ENCODE measurements at regions not wholly inside any gene's neighbourhood (a gene's known extent, or its start where the extent isn't known, plus 50 kb on each side); places are given as distances from the start of the nearest gene placed in this dataset.

DNA sequence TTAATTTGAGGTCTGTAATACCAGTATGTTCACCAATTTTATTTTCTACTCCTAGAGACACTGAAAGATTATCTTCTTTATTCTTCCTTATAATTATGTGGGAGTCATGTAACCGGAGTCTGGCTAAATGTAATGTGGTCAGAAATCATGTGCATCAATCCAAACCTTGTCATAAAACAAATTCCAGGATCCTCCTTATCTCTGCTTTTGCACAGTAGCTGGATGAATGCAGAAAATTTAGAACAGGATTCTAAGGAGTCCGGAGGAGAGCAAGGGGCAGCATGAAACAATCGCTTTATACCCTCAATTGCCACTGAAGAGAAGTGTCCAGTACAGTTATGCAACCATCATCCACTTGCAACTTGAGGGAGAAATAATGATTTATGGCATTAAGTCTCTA is 2674.7 kb upstream of the PCDH20 start:
- no peak for TF ChIP-seq FOXM1 (IDR thresholded peaks at IDR 0.05; ENCODE audit: borderline replicate concordance)
- TF ChIP-seq L3MBTL2 (conservative IDR thresholded peaks at IDR 0.05): no peak
- no peak for TF ChIP-seq SP1 (IDR thresholded peaks at IDR 0.05)
- TF ChIP-seq, protein P1, sequence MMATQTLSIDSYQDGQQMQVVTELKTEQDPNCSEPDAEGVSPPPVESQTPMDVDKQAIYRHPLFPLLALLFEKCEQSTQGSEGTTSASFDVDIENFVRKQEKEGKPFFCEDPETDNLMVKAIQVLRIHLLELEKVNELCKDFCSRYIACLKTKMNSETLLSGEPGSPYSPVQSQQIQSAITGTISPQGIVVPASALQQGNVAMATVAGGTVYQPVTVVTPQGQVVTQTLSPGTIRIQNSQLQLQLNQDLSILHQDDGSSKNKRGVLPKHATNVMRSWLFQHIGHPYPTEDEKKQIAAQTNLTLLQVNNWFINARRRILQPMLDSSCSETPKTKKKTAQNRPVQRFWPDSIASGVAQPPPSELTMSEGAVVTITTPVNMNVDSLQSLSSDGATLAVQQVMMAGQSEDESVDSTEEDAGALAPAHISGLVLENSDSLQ (IDR thresholded peaks at IDR 0.05): no peak
- no peak for TF ChIP-seq TARDBP (IDR thresholded peaks at IDR 0.05)
- TF ChIP-seq FOXA1 (IDR thresholded peaks at IDR 0.05): no peak
- TF ChIP-seq BHLHE40 (IDR thresholded peaks at IDR 0.05; ENCODE audit: borderline replicate concordance): no peak
- TF ChIP-seq LEF1 (IDR thresholded peaks at IDR 0.05; ENCODE audit: borderline replicate concordance): no peak

Data from HEK293T (cell line).